ENCODE measurements at regions not wholly inside any gene's neighbourhood (a gene's known extent, or its start where the extent isn't known, plus 50 kb on each side); places are given as distances from the start of the nearest gene placed in this dataset.

DNA sequence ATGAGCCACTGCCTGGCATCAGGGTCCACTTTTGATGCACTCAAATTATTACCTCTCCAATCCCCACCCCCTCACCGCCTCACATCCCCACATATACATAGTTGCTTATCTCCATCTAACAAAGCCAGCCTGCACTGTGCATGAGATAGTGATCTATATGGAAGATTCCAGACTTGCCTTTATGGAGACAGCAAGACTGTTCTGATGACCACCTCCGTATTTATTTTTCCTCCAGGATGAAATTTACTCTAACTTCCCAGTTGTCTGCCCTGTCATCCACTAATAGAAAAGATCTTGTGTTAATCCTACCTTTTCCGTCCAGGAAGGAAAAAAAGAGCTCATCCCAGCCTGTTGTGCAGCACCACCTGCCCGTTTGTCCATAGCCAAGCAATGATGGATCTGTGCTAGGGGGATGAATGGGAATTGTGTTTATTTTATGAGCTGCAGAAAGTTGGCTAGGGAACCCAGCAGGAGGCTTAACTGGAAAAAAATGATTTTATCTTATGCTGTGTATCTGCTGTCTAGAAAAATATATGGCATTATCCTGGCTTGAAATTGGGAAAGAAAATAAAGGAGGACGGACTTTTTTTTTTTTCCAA, 114.5 kb downstream of the CD47 start:
- TF ChIP-seq, protein P1, sequence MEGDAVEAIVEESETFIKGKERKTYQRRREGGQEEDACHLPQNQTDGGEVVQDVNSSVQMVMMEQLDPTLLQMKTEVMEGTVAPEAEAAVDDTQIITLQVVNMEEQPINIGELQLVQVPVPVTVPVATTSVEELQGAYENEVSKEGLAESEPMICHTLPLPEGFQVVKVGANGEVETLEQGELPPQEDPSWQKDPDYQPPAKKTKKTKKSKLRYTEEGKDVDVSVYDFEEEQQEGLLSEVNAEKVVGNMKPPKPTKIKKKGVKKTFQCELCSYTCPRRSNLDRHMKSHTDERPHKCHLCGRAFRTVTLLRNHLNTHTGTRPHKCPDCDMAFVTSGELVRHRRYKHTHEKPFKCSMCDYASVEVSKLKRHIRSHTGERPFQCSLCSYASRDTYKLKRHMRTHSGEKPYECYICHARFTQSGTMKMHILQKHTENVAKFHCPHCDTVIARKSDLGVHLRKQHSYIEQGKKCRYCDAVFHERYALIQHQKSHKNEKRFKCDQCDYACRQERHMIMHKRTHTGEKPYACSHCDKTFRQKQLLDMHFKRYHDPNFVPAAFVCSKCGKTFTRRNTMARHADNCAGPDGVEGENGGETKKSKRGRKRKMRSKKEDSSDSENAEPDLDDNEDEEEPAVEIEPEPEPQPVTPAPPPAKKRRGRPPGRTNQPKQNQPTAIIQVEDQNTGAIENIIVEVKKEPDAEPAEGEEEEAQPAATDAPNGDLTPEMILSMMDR (IDR thresholded peaks at IDR 0.05; ENCODE audit: extremely low read depth in 1 of 2, insufficient read depth in 1 of 2, low read depth in 1 of 2, low read length in 2 of 2), result no peak
- TF ChIP-seq POLR2A (IDR thresholded peaks at IDR 0.05; ENCODE audit: low read depth, low read length) (no peak), POLR2AphosphoS5 (IDR thresholded peaks at IDR 0.05; ENCODE audit: insufficient read depth, low read depth, low read length) (no peak), MYC (IDR thresholded peaks at IDR 0.05; ENCODE audit: low read depth, low read length) (no peak), EZH2 (IDR thresholded peaks at IDR 0.05; ENCODE audit: borderline replicate concordance, low read depth, low read length, severe bottlenecking) (no peak)
- TF ChIP-seq, protein P2, sequence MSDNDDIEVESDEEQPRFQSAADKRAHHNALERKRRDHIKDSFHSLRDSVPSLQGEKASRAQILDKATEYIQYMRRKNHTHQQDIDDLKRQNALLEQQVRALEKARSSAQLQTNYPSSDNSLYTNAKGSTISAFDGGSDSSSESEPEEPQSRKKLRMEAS (IDR thresholded peaks at IDR 0.05; ENCODE audit: insufficient read depth, insufficient read length), result no peak
